HL-60 (cell line): ENCODE measurements at regions not wholly inside any gene's neighbourhood (a gene's known extent, or its start where the extent isn't known, plus 50 kb on each side); places are given as distances from the start of the nearest gene placed in this dataset.

Experiments
- DNase-seq, 2 experiments: peaks; one replicate each; pipeline ENCODE4 v3.0.0-alpha.2; 2010 to 2020; ENCODE audit warnings: low read depth in 1 of 2, low spot score in 1 of 2
- H3K27ac ChIP-seq: fragments of 250-450 bp; sonication (Bioruptor Pico); replicated peaks from 2 replicates; pipeline ENCODE4 v1.5.1; 2020; ENCODE audit warnings: mild to moderate bottlenecking, moderate library complexity
- H3K27me3 ChIP-seq: fragments of 250-450 bp; sonication (Bioruptor Pico); 2 replicates; pipeline ENCODE4 v1.5.1; 2021; ENCODE audit warnings: mild to moderate bottlenecking, moderate library complexity; ENCODE audit not compliant: insufficient read depth, poor library complexity, severe bottlenecking
- H3K4me3 ChIP-seq: replicated peaks from 2 replicates; pipeline ENCODE4 v1.5.1; 2011; ENCODE audit warnings: mild to moderate bottlenecking, control low read depth, low read length; ENCODE audit not compliant: insufficient read depth
- GABPA ChIP-seq: IDR thresholded peaks from 2 replicates; pipeline ENCODE4 v1.6.1; 2012; ENCODE audit warnings: low read depth
- POLR2AphosphoS5 ChIP-seq: IDR thresholded peaks from 2 replicates; pipeline ENCODE4 v1.6.1; 2012; ENCODE audit warnings: low read depth
- SPI1 ChIP-seq: IDR thresholded peaks from 2 replicates; pipeline ENCODE4 v1.6.1; 2012; ENCODE audit warnings: low read depth, mild to moderate bottlenecking, borderline replicate concordance
- TF ChIP-seq, protein P1 (sequence below): IDR thresholded peaks from one replicate; pipeline ENCODE4 v1.5.1; 2011; ENCODE audit warnings: low read length, control low read depth, inconsistent platforms; ENCODE audit not compliant: insufficient read depth
- TF ChIP-seq, protein P2 (sequence below): IDR thresholded peaks from 2 replicates; pipeline ENCODE4 v1.6.1; 2012; ENCODE audit warnings: low read depth; ENCODE audit not compliant: insufficient replicate concordance

DNA sequence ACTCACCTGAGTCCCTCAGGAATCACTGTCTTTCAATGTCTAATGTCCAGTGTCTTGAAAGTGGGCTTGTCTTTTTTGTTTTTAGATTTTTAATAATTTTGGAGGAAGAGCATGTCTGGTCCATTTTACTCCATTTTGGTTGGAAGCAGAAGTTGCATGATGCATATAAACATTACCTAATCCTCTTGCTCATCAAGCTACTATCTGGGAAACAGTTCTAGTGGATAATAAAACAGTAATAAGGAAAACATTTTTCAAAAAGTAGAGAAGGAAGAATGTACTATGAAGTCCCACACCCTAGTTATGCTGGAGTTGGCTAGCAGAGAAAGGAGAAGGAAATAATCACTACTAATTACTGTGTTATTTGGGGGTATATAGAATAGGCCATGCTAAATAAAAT lies 263.7 kb downstream of the ETAA1 start:
- Histone ChIP-seq H3K4me3 (no peak overlapping the region), H3K27ac (no peak overlapping the region), H3K27me3 (no peaks in the 10 kb centered on the region)
- TF ChIP-seq, protein P1, sequence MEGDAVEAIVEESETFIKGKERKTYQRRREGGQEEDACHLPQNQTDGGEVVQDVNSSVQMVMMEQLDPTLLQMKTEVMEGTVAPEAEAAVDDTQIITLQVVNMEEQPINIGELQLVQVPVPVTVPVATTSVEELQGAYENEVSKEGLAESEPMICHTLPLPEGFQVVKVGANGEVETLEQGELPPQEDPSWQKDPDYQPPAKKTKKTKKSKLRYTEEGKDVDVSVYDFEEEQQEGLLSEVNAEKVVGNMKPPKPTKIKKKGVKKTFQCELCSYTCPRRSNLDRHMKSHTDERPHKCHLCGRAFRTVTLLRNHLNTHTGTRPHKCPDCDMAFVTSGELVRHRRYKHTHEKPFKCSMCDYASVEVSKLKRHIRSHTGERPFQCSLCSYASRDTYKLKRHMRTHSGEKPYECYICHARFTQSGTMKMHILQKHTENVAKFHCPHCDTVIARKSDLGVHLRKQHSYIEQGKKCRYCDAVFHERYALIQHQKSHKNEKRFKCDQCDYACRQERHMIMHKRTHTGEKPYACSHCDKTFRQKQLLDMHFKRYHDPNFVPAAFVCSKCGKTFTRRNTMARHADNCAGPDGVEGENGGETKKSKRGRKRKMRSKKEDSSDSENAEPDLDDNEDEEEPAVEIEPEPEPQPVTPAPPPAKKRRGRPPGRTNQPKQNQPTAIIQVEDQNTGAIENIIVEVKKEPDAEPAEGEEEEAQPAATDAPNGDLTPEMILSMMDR = no peak
- TF ChIP-seq SPI1 = no peak
- TF ChIP-seq, protein P2, sequence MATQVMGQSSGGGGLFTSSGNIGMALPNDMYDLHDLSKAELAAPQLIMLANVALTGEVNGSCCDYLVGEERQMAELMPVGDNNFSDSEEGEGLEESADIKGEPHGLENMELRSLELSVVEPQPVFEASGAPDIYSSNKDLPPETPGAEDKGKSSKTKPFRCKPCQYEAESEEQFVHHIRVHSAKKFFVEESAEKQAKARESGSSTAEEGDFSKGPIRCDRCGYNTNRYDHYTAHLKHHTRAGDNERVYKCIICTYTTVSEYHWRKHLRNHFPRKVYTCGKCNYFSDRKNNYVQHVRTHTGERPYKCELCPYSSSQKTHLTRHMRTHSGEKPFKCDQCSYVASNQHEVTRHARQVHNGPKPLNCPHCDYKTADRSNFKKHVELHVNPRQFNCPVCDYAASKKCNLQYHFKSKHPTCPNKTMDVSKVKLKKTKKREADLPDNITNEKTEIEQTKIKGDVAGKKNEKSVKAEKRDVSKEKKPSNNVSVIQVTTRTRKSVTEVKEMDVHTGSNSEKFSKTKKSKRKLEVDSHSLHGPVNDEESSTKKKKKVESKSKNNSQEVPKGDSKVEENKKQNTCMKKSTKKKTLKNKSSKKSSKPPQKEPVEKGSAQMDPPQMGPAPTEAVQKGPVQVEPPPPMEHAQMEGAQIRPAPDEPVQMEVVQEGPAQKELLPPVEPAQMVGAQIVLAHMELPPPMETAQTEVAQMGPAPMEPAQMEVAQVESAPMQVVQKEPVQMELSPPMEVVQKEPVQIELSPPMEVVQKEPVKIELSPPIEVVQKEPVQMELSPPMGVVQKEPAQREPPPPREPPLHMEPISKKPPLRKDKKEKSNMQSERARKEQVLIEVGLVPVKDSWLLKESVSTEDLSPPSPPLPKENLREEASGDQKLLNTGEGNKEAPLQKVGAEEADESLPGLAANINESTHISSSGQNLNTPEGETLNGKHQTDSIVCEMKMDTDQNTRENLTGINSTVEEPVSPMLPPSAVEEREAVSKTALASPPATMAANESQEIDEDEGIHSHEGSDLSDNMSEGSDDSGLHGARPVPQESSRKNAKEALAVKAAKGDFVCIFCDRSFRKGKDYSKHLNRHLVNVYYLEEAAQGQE = no peak
- no peak for TF ChIP-seq POLR2AphosphoS5
- no peak for DNase-seq

DNA sequence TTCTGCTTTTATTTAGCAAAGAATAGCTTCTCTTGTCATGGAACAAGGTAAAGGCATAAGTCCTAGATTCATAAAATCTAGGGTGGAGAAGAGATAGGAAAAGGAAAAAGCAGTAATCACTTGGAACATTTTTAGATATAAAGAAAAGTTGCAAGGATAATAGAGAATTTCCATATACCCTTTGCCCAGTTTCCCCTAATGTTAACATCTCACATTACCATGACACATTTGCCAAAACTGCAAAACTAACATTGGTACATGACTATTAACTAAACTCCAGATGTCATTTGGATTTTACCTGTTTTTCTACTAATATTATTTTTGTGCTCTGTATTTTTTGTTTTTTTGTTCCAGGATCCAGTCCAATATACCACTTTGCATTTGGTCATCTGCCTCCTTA lies 265.1 kb downstream of the ETAA1 start:
- TF ChIP-seq GABPA = no peak
- no peak for TF ChIP-seq SPI1
- TF ChIP-seq, protein P2 = no peak
- TF ChIP-seq POLR2AphosphoS5 = no peak
- TF ChIP-seq, protein P1 = no peak
- no peak overlapping the region for H3K4me3 ChIP-seq
- DNase-seq = no peak
- H3K27me3 ChIP-seq = peaks cover 4% of the 10 kb centered on the region
- H3K27ac ChIP-seq = no peak overlapping the region

DNA sequence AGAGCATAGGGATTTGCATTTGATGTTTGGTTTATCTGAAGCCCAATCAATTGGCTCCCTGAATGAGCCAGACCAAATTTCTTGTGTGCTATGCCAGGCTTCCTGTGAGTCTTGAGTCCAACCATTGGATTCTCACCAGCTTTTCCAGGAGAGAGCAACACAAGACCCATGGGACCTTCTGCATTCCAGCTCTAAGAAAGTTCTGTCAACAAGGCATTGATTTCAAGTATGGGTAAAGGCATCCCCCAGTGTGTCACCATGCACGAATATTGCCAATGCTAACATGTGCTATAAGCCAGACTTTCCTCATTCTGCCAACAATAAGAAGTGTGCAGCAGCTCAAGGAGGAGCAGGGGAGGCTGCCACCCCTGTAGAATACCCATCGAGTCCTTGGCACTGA lies 266.6 kb downstream of the ETAA1 start:
- TF ChIP-seq, protein P1 = no peak
- TF ChIP-seq, protein P2 = no peak
- TF ChIP-seq SPI1 = no peak
- TF ChIP-seq POLR2AphosphoS5 = no peak
- no peak for TF ChIP-seq GABPA
- no peak overlapping the region for H3K4me3 ChIP-seq
- no peak overlapping the region for H3K27ac ChIP-seq
- DNase-seq = no peak
- peaks cover 4% of the 10 kb centered on the region for H3K27me3 ChIP-seq
